SK-N-SH (cell line): ENCODE measurements at regions not wholly inside any gene's neighbourhood (a gene's known extent, or its start where the extent isn't known, plus 50 kb on each side); places are given as distances from the start of the nearest gene placed in this dataset.

Experiments used
- CTCF ChIA-PET: fragments of 300-600, 350-600 bp; formaldehyde crosslinking; extraction: SDS; loops from one replicate; lab custom pipeline; 2021; lab: Yijun Ruan, JAX
- POLR2A ChIA-PET: fragments of 350-600 bp; sonication (Branson Sonifier 250); formaldehyde crosslinking; extraction: SDS; loops from one replicate; lab custom pipeline; 2020; ENCODE audit warnings: antibody characterized with exemption, inconsistent platforms; lab: Yijun Ruan, JAX
- DNase-seq: peaks from one replicate; pipeline ENCODE4 v3.0.0; 2012
- H2AFZ ChIP-seq: fragments of 200-600 bp; sonication (generic); 2 replicates; pipeline ENCODE4 v1.8.1; 2016; ENCODE audit warnings: antibody characterized with exemption, mild to moderate bottlenecking, low read depth
- H3F3A ChIP-seq: fragments of 200-600 bp; sonication (generic); replicated peaks from 2 replicates; pipeline ENCODE3; 2016; ENCODE audit warnings: antibody characterized with exemption, mild to moderate bottlenecking; ENCODE audit not compliant: insufficient read depth
- H3K27ac ChIP-seq, 2 experiments: fragments of 200-500 bp in 1 of 2; fragments of 200-600 bp in 1 of 2; sonication (Bioruptor generic) in 1 of 2; sonication (generic), shearing (Covaris generic) in 1 of 2; 2 replicates each; pipeline versions ENCODE4 v1.5.1 to v1.6.1; 2014 to 2016; ENCODE audit warnings: low read depth in 2 of 2, inconsistent platforms in 1 of 2, low read length in 1 of 2, mild to moderate bottlenecking in 1 of 2, mixed read lengths in 1 of 2
- H3K27me3 ChIP-seq: fragments of 200-600 bp; sonication (generic), shearing (Covaris generic); 2 replicates; pipeline ENCODE4 v1.6.1; 2016; ENCODE audit warnings: mixed run types; ENCODE audit not compliant: insufficient read depth
- H3K36me3 ChIP-seq, 2 experiments: fragments of 200-500 bp in 1 of 2; fragments of 200-600 bp in 1 of 2; sonication (Bioruptor generic) in 1 of 2; sonication (generic) in 1 of 2; replicated peaks in 1 of 2; 2 replicates each; pipeline versions ENCODE3 to v1.5.1; 2014 to 2016; ENCODE audit warnings: low read length in 1 of 2, mild to moderate bottlenecking in 1 of 2; ENCODE audit not compliant: insufficient read depth in 2 of 2, control insufficient read depth in 1 of 2
- H3K4me1 ChIP-seq, 2 experiments: fragments of 200-500 bp in 1 of 2; fragments of 200-600 bp in 1 of 2; sonication (Bioruptor generic) in 1 of 2; sonication (generic), shearing (Covaris generic) in 1 of 2; 2 replicates each; pipeline versions ENCODE4 v1.5.1 to v1.6.1; 2014 to 2016; ENCODE audit warnings: low read depth in 1 of 2, low read length in 1 of 2, mixed run types in 1 of 2; ENCODE audit not compliant: insufficient read depth in 2 of 2, control insufficient read depth in 1 of 2
- H3K4me2 ChIP-seq: fragments of 200-600 bp; sonication (generic), shearing (Covaris generic); 2 replicates; pipeline ENCODE4 v1.6.1; 2017; ENCODE audit warnings: mixed run types
- H3K4me3 ChIP-seq, 2 experiments: fragments of 200-500 bp in 1 of 2; fragments of 200-600 bp in 1 of 2; sonication (Bioruptor generic) in 1 of 2; sonication (generic), shearing (Covaris generic) in 1 of 2; 2 replicates each; pipeline versions ENCODE4 v1.5.1 to v1.8.1; 2014 to 2016; ENCODE audit warnings: low read depth in 2 of 2, inconsistent platforms in 1 of 2, low read length in 1 of 2, mild to moderate bottlenecking in 1 of 2, mixed read lengths in 1 of 2, moderate library complexity in 1 of 2
- H3K79me2 ChIP-seq: fragments of 200-600 bp; sonication (generic); 2 replicates; pipeline ENCODE4 v1.8.1; 2017; ENCODE audit warnings: mild to moderate bottlenecking; ENCODE audit not compliant: insufficient read depth
- H3K9ac ChIP-seq: fragments of 200-600 bp; sonication (generic); 2 replicates; pipeline ENCODE4 v1.6.1; 2017; ENCODE audit warnings: mixed run types
- H3K9me2 ChIP-seq: fragments of 200-600 bp; sonication (generic); 2 replicates; pipeline ENCODE4 v1.6.1; 2017; ENCODE audit warnings: mixed run types
- H3K9me3 ChIP-seq: fragments of 200-600 bp; sonication (generic); 2 replicates; pipeline ENCODE4 v1.6.1; 2017; ENCODE audit warnings: mixed run types, mild to moderate bottlenecking, moderate library complexity
- H4K20me1 ChIP-seq: fragments of 200-600 bp; sonication (generic); 2 replicates; pipeline ENCODE4 v1.6.1; 2017; ENCODE audit warnings: mild to moderate bottlenecking, mixed run types; ENCODE audit not compliant: insufficient read depth
- CHD2 ChIP-seq: fragments of 150-350 bp; IDR thresholded peaks from 2 replicates; pipeline ENCODE4 v1.6.1; 2018; ENCODE audit warnings: low read length; ENCODE audit not compliant: partially characterized antibody
- ELF1 ChIP-seq: IDR thresholded peaks from 2 replicates; pipeline ENCODE4 v1.4.0; 2012
- EZH2phosphoT487 ChIP-seq: fragments of 200-600 bp; sonication (generic); IDR thresholded peaks from 2 replicates; pipeline ENCODE4 v1.6.1; 2017; ENCODE audit warnings: low read depth, mixed run types, mild to moderate bottlenecking, antibody characterized with exemption, moderate library complexity, borderline replicate concordance
- FOXJ3 ChIP-seq: sonication (generic); formaldehyde crosslinking; IDR thresholded peaks from 2 replicates; pipeline ENCODE4 v1.5.1; 2020; ENCODE audit warnings: mild to moderate bottlenecking, missing genetic modification reagents
- GATA2 ChIP-seq: sonication (generic); formaldehyde crosslinking; IDR thresholded peaks from 2 replicates; pipeline ENCODE4 v1.5.0; 2020; ENCODE audit warnings: mild to moderate bottlenecking, missing genetic modification reagents
- JUND ChIP-seq: IDR thresholded peaks from 2 replicates; pipeline ENCODE4 v1.4.0; 2012
- MEF2A ChIP-seq: IDR thresholded peaks from 2 replicates; pipeline ENCODE4 v1.4.0; 2012; ENCODE audit warnings: low read depth, borderline replicate concordance
- MXI1 ChIP-seq: IDR thresholded peaks from 2 replicates; pipeline ENCODE4 v1.6.1; 2012; ENCODE audit warnings: mild to moderate bottlenecking, low read depth, low read length, improper control_type of control experiment
- NFIC ChIP-seq: IDR thresholded peaks from 2 replicates; pipeline ENCODE4 v1.4.0; 2012; ENCODE audit warnings: borderline replicate concordance
- NRF1 ChIP-seq: IDR thresholded peaks from 2 replicates; pipeline ENCODE4 v1.6.1; 2012; ENCODE audit warnings: low read depth, mild to moderate bottlenecking, low read length
- POLR2AphosphoS5 ChIP-seq: IDR thresholded peaks from 2 replicates; pipeline ENCODE4 v1.6.1; 2012; ENCODE audit warnings: low read depth, low read length
- RCOR1 ChIP-seq: fragments of 150-350 bp; IDR thresholded peaks from 2 replicates; pipeline ENCODE4 v1.6.1; 2017; ENCODE audit warnings: antibody characterized with exemption, low read length
- RFX5 ChIP-seq: IDR thresholded peaks from 2 replicates; pipeline ENCODE4 v1.6.1; 2012; ENCODE audit warnings: mild to moderate bottlenecking, improper control_type of control experiment, low read length
- SIN3A ChIP-seq: IDR thresholded peaks from 2 replicates; pipeline ENCODE4 v1.6.1; 2012; ENCODE audit warnings: low read depth, mild to moderate bottlenecking, low read length, moderate library complexity, borderline replicate concordance
- SMC3 ChIP-seq: IDR thresholded peaks from 2 replicates; pipeline ENCODE4 v1.6.1; 2012; ENCODE audit warnings: low read depth, low read length, improper control_type of control experiment
- TCF12 ChIP-seq: IDR thresholded peaks from 2 replicates; pipeline ENCODE4 v1.4.0; 2012
- USF1 ChIP-seq: IDR thresholded peaks from 2 replicates; pipeline ENCODE4 v1.4.0; 2012; ENCODE audit warnings: low read depth, borderline replicate concordance
- WGBS: methylation state at CpG from one replicate; pipeline ENCODE4 v1.1.6; 2017; ENCODE audit warnings: low lambda C conversion rate; 5-methylcytosine and 5-hydroxymethylcytosine counted together
- TF ChIP-seq, protein P1 (sequence below): IDR thresholded peaks from 2 replicates; pipeline ENCODE4; 2012
- TF ChIP-seq, protein P2 (sequence below): fragments of 150-350 bp; IDR thresholded peaks from 2 replicates; pipeline ENCODE4 v1.6.1; 2017; ENCODE audit warnings: antibody characterized with exemption, low read length, low read depth, borderline replicate concordance
- TF ChIP-seq, protein P3 (sequence below): IDR thresholded peaks from 2 replicates; pipeline ENCODE4 v1.4.0; 2012; ENCODE audit warnings: low read depth, borderline replicate concordance

- Histone ChIP-seq H3K27me3 (no peaks in the 10 kb centered on the region), H3K4me2 (no peak overlapping the region)
- DNase-seq = no peak
- TF ChIP-seq JUND (no peak), SIN3A (no peak), SMC3 (no peak), GATA2 (CRISPR knock-in tag) (no peak), MXI1 (no peak), RCOR1 (no peak), CHD2 (no peak), NRF1 (no peak), RFX5 (no peak), FOXJ3 (CRISPR knock-in tag) (no peak), EZH2phosphoT487 (no peak), TCF12 (no peak), USF1 (no peak), MEF2A (no peak), ELF1 (no peak), NFIC (no peak), POLR2AphosphoS5 (no peak)
- TF ChIP-seq, protein P1, sequence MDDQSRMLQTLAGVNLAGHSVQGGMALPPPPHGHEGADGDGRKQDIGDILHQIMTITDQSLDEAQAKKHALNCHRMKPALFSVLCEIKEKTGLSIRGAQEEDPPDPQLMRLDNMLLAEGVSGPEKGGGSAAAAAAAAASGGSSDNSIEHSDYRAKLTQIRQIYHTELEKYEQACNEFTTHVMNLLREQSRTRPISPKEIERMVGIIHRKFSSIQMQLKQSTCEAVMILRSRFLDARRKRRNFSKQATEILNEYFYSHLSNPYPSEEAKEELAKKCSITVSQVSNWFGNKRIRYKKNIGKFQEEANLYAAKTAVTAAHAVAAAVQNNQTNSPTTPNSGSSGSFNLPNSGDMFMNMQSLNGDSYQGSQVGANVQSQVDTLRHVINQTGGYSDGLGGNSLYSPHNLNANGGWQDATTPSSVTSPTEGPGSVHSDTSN = no peak
- TF ChIP-seq, protein P2, sequence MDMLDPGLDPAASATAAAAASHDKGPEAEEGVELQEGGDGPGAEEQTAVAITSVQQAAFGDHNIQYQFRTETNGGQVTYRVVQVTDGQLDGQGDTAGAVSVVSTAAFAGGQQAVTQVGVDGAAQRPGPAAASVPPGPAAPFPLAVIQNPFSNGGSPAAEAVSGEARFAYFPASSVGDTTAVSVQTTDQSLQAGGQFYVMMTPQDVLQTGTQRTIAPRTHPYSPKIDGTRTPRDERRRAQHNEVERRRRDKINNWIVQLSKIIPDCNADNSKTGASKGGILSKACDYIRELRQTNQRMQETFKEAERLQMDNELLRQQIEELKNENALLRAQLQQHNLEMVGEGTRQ = no peak
- TF ChIP-seq, protein P3, sequence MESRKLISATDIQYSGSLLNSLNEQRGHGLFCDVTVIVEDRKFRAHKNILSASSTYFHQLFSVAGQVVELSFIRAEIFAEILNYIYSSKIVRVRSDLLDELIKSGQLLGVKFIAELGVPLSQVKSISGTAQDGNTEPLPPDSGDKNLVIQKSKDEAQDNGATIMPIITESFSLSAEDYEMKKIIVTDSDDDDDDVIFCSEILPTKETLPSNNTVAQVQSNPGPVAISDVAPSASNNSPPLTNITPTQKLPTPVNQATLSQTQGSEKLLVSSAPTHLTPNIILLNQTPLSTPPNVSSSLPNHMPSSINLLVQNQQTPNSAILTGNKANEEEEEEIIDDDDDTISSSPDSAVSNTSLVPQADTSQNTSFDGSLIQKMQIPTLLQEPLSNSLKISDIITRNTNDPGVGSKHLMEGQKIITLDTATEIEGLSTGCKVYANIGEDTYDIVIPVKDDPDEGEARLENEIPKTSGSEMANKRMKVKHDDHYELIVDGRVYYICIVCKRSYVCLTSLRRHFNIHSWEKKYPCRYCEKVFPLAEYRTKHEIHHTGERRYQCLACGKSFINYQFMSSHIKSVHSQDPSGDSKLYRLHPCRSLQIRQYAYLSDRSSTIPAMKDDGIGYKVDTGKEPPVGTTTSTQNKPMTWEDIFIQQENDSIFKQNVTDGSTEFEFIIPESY = no peak
- TF ChIP-seq, all 33 proteins: peak for 0
- CTCF ChIA-PET = interaction anchor here (2.3 to 5.1 kb wide), 2 partner anchors 13 to 141 kb away, joined by 7 to 31 read pairs; no protein-coding TSS in a partner anchor
- Histone ChIP-seq H3K27ac (no peak overlapping the region; a peak in 1 of 4 replicates), H2AFZ (no peak overlapping the region), H4K20me1 (no peaks in the 10 kb centered on the region), H3K36me3 (no peaks in the 10 kb centered on the region), H3K9me3 (no peaks in the 10 kb centered on the region), H3K9me2 (no peaks in the 10 kb centered on the region), H3K4me3 (no peak overlapping the region), H3K4me1 (peaks cover 0 to 40% of the 10 kb centered on the region in 2 experiments; a peak in 1 of 4 replicates), H3K9ac (no peak overlapping the region), H3F3A (peaks cover 5% of the 10 kb centered on the region), H3K79me2 (no peaks in the 10 kb centered on the region)
- WGBS = 85% methylated on average over 9 of the region's 15 CpGs
- POLR2A ChIA-PET = no interaction called here
These were observed 181.3 kb downstream of the IGLL1 start for GRCh38 chr22:23398701-23399366.
